ENCODE measurements at regions not wholly inside any gene's neighbourhood (a gene's known extent, or its start where the extent isn't known, plus 50 kb on each side); places are given as distances from the start of the nearest gene placed in this dataset.

DNA sequence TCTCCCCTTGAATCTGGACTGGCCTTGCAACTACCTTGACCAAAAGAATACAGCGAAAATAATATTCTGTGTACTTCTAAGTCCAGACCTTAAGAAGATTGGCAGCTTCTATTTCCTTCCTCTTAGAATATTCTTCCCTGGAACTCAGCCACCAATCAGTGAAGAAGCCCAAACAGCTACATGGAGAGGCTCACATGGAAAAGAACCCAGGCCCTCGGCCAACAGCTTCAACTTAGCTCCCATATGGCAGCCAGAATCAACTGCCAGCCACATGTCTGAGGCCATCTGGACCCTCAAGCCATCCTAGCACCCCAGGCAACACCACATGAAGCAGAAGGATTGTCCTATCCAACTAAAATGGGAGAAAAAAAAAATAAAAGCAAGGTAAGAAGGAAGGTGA lies 178.8 kb downstream of the IBTK start:
- TF ChIP-seq ARNT (IDR thresholded peaks at IDR 0.05), result no peak
- no peak for TF ChIP-seq L3MBTL2 (conservative IDR thresholded peaks at IDR 0.05)
- TF ChIP-seq FOXA1 (IDR thresholded peaks at IDR 0.05), result no peak
- no peak for TF ChIP-seq SUZ12 (IDR thresholded peaks at IDR 0.05)
- no peak for TF ChIP-seq ELF4 (IDR thresholded peaks at IDR 0.05)
- TF ChIP-seq ZNF384 (IDR thresholded peaks at IDR 0.05), result no peak
- TF ChIP-seq LEF1 (IDR thresholded peaks at IDR 0.05; ENCODE audit: borderline replicate concordance), result no peak
- no peak for TF ChIP-seq TARDBP (IDR thresholded peaks at IDR 0.05)
- TF ChIP-seq HDGF (IDR thresholded peaks at IDR 0.05; ENCODE audit: borderline replicate concordance), result no peak
- no peak for TF ChIP-seq NFRKB (IDR thresholded peaks at IDR 0.05)
- no peak for TF ChIP-seq BHLHE40 (IDR thresholded peaks at IDR 0.05; ENCODE audit: borderline replicate concordance)
- TF ChIP-seq FOXK2 (IDR thresholded peaks at IDR 0.05), result no peak
- TF ChIP-seq FOXM1 (IDR thresholded peaks at IDR 0.05; ENCODE audit: borderline replicate concordance), result no peak
- DNase-seq (ENCODE audit: extremely low spot score), result no peak
- CTCF ChIA-PET, result no interaction called here
- POLR2A ChIA-PET, result interaction anchor here (0.7 kb wide), 1 partner anchor 137 kb away, joined by 3 read pairs; no protein-coding TSS in a partner anchor

DNA sequence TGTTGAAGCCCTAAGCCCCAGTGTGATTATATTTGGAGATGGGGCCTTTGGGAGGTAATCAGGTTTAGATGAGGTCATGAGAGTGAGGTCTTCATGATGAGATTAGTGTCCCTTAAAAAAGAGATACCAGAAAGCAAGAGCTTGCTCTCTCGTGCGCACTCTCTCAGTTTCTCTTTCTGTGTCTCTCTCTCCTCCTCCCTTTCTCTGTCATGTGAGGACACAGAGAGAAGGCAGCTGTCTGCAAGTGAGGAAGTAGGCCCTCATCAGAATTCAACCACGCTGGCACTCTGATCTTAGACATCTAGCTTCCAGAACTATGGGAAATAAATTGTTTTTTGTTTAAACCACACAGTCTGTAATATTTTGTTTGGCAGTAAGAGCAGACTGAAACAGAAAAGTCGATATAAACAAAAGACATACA lies 180.5 kb downstream of the IBTK start:
- ChIA-PET CTCF (no interaction called here), POLR2A (no interaction called here)
- TF ChIP-seq ZNF384 (IDR thresholded peaks at IDR 0.05), result no peak
- no peak for TF ChIP-seq HDGF (IDR thresholded peaks at IDR 0.05; ENCODE audit: borderline replicate concordance)
- no peak for TF ChIP-seq ELF4 (IDR thresholded peaks at IDR 0.05)
- no peak for TF ChIP-seq FOXK2 (IDR thresholded peaks at IDR 0.05)
- no peak for TF ChIP-seq L3MBTL2 (conservative IDR thresholded peaks at IDR 0.05)
- TF ChIP-seq SP1 (IDR thresholded peaks at IDR 0.05), result no peak
- TF ChIP-seq NFRKB (IDR thresholded peaks at IDR 0.05), result no peak
- no peak for TF ChIP-seq FOXA1 (IDR thresholded peaks at IDR 0.05)
- no peak for DNase-seq (ENCODE audit: extremely low spot score)

DNA sequence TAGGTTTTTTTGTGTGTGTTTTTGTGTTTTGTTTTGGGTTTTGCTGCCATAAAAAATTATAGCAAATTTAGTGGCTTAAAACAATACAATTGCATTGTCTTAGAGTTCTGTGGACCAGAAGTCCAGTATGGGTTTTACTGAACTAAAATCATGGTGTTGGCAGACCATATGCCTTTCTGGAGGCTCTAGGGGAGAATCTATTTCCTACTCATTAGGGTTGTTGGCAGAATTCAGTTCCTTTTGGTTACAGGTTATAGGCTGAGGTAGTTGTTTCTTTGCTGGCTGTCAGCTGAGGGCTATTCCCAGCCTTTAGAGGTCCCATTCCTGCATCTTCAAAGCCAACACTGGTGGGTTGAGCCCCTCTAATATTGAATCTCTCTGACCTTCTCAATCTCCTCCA lies 181.3 kb downstream of the IBTK start:
- TF ChIP-seq SUZ12 (IDR thresholded peaks at IDR 0.05), result no peak
- no peak for TF ChIP-seq CTBP1 (IDR thresholded peaks at IDR 0.05; ENCODE audit: borderline replicate concordance)
- TF ChIP-seq LEF1 (IDR thresholded peaks at IDR 0.05; ENCODE audit: borderline replicate concordance), result no peak
- no peak for TF ChIP-seq SP1 (IDR thresholded peaks at IDR 0.05)
- TF ChIP-seq ZNF384 (IDR thresholded peaks at IDR 0.05), result no peak
- TF ChIP-seq FOXM1 (IDR thresholded peaks at IDR 0.05; ENCODE audit: borderline replicate concordance), result no peak
- no peak for TF ChIP-seq L3MBTL2 (conservative IDR thresholded peaks at IDR 0.05)
- no peak for TF ChIP-seq HDGF (IDR thresholded peaks at IDR 0.05; ENCODE audit: borderline replicate concordance)
- TF ChIP-seq TARDBP (IDR thresholded peaks at IDR 0.05), result no peak
- DNase-seq (ENCODE audit: extremely low spot score), result no peak
- ChIA-PET CTCF (no interaction called here), POLR2A (no interaction called here)

DNA sequence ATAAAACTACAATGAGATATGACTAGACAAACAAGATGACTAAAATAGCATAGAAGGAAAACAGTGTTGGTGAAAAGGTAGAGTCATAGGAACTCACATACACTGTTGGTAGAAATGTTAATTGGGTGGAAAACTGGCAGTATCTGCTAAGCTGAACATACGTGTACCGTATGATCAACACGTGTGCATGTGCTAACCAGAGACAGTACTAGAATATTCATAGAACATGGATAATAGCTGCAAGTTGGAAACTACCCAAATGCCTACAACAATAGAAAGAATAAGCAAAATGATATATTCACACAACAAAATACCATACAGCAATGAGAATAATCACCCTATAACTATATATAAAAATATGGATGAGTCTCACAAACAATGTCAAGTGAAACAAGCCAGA lies 184.0 kb downstream of the IBTK start:
- ChIA-PET POLR2A (no interaction called here), CTCF (no interaction called here)
- DNase-seq (ENCODE audit: extremely low spot score), result no peak
- TF ChIP-seq ZNF384 (IDR thresholded peaks at IDR 0.05) (no peak), SUZ12 (IDR thresholded peaks at IDR 0.05) (no peak), SP1 (IDR thresholded peaks at IDR 0.05) (no peak), LEF1 (IDR thresholded peaks at IDR 0.05; ENCODE audit: borderline replicate concordance) (no peak), ARNT (IDR thresholded peaks at IDR 0.05) (no peak), ELF4 (IDR thresholded peaks at IDR 0.05) (no peak), TARDBP (IDR thresholded peaks at IDR 0.05) (no peak), CTBP1 (IDR thresholded peaks at IDR 0.05; ENCODE audit: borderline replicate concordance) (no peak), BHLHE40 (IDR thresholded peaks at IDR 0.05; ENCODE audit: borderline replicate concordance) (no peak), FOXA1 (IDR thresholded peaks at IDR 0.05) (no peak)

DNA sequence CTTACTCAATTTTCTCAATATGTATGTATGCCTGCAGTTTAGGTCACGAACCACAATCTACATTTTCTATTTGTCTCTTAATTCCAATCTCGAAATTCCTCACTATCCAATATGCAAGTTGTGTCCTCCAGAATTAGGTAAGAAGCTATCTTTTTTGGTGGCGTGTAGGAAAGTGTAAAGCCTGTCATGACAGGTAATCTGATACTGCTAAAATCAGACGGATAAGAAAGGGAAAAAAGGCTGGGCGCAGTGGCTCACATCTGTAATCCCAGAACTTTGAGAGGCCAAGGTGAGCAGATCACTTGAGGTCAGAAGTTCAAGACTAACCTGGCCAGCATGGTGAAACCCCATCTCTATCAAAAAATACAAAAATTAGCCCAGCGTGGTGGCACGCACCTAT lies 185.3 kb downstream of the IBTK start:
- CTCF ChIA-PET, result no interaction called here
- POLR2A ChIA-PET, result no interaction called here

DNA sequence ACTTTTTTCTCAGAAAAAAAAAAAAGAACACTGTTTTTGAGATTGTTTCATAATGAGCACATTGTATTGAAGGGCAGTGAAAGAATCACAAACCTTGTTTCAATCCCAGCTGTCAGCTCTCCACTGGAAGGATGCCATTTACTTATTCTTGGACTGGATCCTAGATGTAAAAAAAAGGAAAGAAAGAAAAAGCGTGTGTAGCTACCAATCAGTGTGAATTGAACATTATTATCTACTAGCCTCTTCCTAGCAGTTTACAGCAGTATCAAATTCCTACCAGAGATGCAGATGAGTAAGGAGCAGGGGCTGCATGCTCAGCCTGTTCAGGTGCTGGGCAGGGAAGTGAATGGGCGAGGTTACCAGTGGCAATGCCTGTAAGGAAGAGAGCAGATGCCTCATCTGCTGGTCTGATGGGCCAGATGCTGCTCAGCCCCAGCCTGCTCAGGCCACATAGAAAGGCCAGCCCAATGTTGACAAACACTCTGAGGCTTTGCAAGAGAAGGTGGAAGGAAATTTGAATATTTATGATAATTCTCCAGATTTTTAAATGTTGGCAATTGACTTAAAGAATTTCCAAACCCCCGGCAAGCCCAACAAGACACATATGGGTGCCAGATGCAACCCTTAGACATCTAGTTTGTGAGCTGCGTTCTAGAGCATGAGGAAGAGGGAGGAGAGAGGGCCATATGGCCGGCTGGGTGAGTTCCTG lies 189.5 kb downstream of the IBTK start:
- DNase-seq (ENCODE audit: extremely low spot score), result no peak
- CTCF ChIA-PET, result interaction anchor here (0.6 kb wide), 1 partner anchor 19 kb away, joined by 5 read pairs; no protein-coding TSS in a partner anchor
- POLR2A ChIA-PET, result no interaction called here
- TF ChIP-seq SP1 (IDR thresholded peaks at IDR 0.05) (no peak), ELF4 (IDR thresholded peaks at IDR 0.05) (no peak), L3MBTL2 (conservative IDR thresholded peaks at IDR 0.05) (no peak), TARDBP (IDR thresholded peaks at IDR 0.05) (no peak), FOXA1 (IDR thresholded peaks at IDR 0.05) (no peak), BHLHE40 (IDR thresholded peaks at IDR 0.05; ENCODE audit: borderline replicate concordance) (no peak), CTBP1 (IDR thresholded peaks at IDR 0.05; ENCODE audit: borderline replicate concordance) (no peak), HDGF (IDR thresholded peaks at IDR 0.05; ENCODE audit: borderline replicate concordance) (no peak), FOXK2 (IDR thresholded peaks at IDR 0.05) (no peak), NFRKB (IDR thresholded peaks at IDR 0.05) (no peak), FOXM1 (IDR thresholded peaks at IDR 0.05; ENCODE audit: borderline replicate concordance) (no peak), SUZ12 (IDR thresholded peaks at IDR 0.05) (no peak), ZNF384 (IDR thresholded peaks at IDR 0.05) (no peak), LEF1 (IDR thresholded peaks at IDR 0.05; ENCODE audit: borderline replicate concordance) (no peak)
- TF ChIP-seq, protein P1, sequence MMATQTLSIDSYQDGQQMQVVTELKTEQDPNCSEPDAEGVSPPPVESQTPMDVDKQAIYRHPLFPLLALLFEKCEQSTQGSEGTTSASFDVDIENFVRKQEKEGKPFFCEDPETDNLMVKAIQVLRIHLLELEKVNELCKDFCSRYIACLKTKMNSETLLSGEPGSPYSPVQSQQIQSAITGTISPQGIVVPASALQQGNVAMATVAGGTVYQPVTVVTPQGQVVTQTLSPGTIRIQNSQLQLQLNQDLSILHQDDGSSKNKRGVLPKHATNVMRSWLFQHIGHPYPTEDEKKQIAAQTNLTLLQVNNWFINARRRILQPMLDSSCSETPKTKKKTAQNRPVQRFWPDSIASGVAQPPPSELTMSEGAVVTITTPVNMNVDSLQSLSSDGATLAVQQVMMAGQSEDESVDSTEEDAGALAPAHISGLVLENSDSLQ (IDR thresholded peaks at IDR 0.05), result no peak

More for the DNA sequence above, 185.3 kb downstream of the IBTK start:
- DNase-seq (ENCODE audit: extremely low spot score), result no peak
- TF ChIP-seq SP1 (IDR thresholded peaks at IDR 0.05), result no peak
- no peak for TF ChIP-seq BHLHE40 (IDR thresholded peaks at IDR 0.05; ENCODE audit: borderline replicate concordance)
- no peak for TF ChIP-seq FOXM1 (IDR thresholded peaks at IDR 0.05; ENCODE audit: borderline replicate concordance)
- TF ChIP-seq HDGF (IDR thresholded peaks at IDR 0.05; ENCODE audit: borderline replicate concordance), result no peak

DNA sequence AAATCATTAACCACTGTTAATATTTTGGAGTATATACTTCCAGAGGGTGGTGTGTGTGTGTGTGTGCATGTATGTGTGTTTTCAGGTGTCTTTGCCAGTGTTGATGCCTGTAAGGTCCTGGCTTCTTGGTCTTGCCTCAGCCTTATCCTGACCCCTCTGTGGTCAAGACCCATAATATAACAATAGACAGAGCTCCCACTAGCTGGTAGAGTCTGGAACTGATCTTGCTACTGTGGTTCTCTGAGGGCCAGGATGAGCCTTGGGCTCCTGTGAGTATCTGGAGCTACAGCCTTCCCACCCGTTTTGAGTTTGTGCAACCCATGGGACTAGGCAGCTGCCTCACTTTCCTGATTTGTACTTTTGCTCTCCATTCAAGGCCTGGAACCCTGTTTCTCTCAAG lies 191.0 kb downstream of the IBTK start:
- ChIA-PET POLR2A (no interaction called here), CTCF (no interaction called here)
- no peak for DNase-seq (ENCODE audit: extremely low spot score)
- TF ChIP-seq NFRKB (IDR thresholded peaks at IDR 0.05), result no peak
- no peak for TF ChIP-seq FOXK2 (IDR thresholded peaks at IDR 0.05)
- no peak for TF ChIP-seq TARDBP (IDR thresholded peaks at IDR 0.05)
- no peak for TF ChIP-seq FOXM1 (IDR thresholded peaks at IDR 0.05; ENCODE audit: borderline replicate concordance)
- TF ChIP-seq CTBP1 (IDR thresholded peaks at IDR 0.05; ENCODE audit: borderline replicate concordance), result no peak
- no peak for TF ChIP-seq ZNF384 (IDR thresholded peaks at IDR 0.05)
